GM21723 (cell line): ENCODE measurements at regions not wholly inside any gene's neighbourhood (a gene's known extent, or its start where the extent isn't known, plus 50 kb on each side); places are given as distances from the start of the nearest gene placed in this dataset.

Source experiments
- ATAC-seq: cut with Tn5 transposase; IDR thresholded peaks from one replicate; pipeline ENCODE4 v1.9.1; 2021; ENCODE audit warnings: mild to moderate bottlenecking, moderate library complexity; ENCODE audit not compliant: unreplicated experiment

GRCh38 chr2:241924069-241924908 is 54.8 kb downstream of the RTP5 start:
- ATAC-seq, result no peak

GRCh38 chr2:241924909-241925250 is 55.4 kb downstream of the RTP5 start:
- no peak for ATAC-seq

- no peak for ATAC-seq
Observed at GRCh38 chr2:241925277-241925676, 55.7 kb downstream of the RTP5 start.

- ATAC-seq, result no peak
Observed at GRCh38 chr2:241925821-241926441, 56.4 kb downstream of the RTP5 start.

- ATAC-seq, result no peak
Observed at GRCh38 chr2:241926541-241927311, 57.2 kb downstream of the RTP5 start.

- ATAC-seq, result no peak
Observed at GRCh38 chr2:241929551-241930490, 60.3 kb downstream of the RTP5 start.

- no peak for ATAC-seq
Observed at GRCh38 chr2:241931084-241931975, 61.8 kb downstream of the RTP5 start.

- ATAC-seq, result no peak
Observed at GRCh38 chr2:241931976-241932898, 62.7 kb downstream of the RTP5 start.

GRCh38 chr2:241932899-241933178 is 63.3 kb downstream of the RTP5 start:
- no peak for ATAC-seq

GRCh38 chr2:241933179-241933911 is 63.8 kb downstream of the RTP5 start:
- ATAC-seq, result no peak

GRCh38 chr2:241935314-241935713 is 65.8 kb downstream of the RTP5 start:
- no peak for ATAC-seq

GRCh38 chr2:241935774-241936173 is 66.2 kb downstream of the RTP5 start:
- ATAC-seq, result no peak

GRCh38 chr2:241936457-241937133 is 67.1 kb downstream of the RTP5 start:
- no peak for ATAC-seq

GRCh38 chr2:241937297-241937696 is 67.8 kb downstream of the RTP5 start:
- no peak for ATAC-seq

- no peak for ATAC-seq
Observed at GRCh38 chr2:241939541-241939940, 70.0 kb downstream of the RTP5 start.

GRCh38 chr2:241940329-241940728 is 70.8 kb downstream of the RTP5 start:
- no peak for ATAC-seq

GRCh38 chr2:241941691-241942301 is 72.3 kb downstream of the RTP5 start:
- no peak for ATAC-seq
